Lung (tissue), 11 donors: ENCODE measurements at regions not wholly inside any gene's neighbourhood (a gene's known extent, or its start where the extent isn't known, plus 50 kb on each side); places are given as distances from the start of the nearest gene placed in this dataset.

Experiments
- ATAC-seq: fragments of 200-7000 bp; cut with Tn5 transposase; one replicate; pipeline ENCODE4 v1.9.1; 2020; ENCODE audit warnings: moderate number of reproducible peaks; ENCODE audit not compliant: insufficient read depth, low FRiP score
- DNase-seq, 3 donors: peaks; one replicate each; pipeline ENCODE4 v3.0.0-alpha.2; 2013 to 2017
- H3K27ac ChIP-seq, 2 donors: one replicate each; pipeline ENCODE4 v1.5.1; 2013; ENCODE audit warnings: mild to moderate bottlenecking in 2 of 2, moderate library complexity in 2 of 2, control low read depth in 1 of 2, inconsistent platforms in 1 of 2, low read depth in 1 of 2, low read length in 1 of 2
- H3K27me3 ChIP-seq, 3 donors: one replicate each; pipeline ENCODE4 v1.5.1; 2013; ENCODE audit warnings: low read length in 2 of 3; ENCODE audit not compliant: control insufficient read depth in 3 of 3, insufficient read depth in 3 of 3
- H3K36me3 ChIP-seq, 4 donors: one replicate each; pipeline ENCODE4 v1.5.1; 2013; ENCODE audit warnings: low read length in 4 of 4, mild to moderate bottlenecking in 1 of 4, moderate library complexity in 1 of 4; ENCODE audit not compliant: control insufficient read depth in 4 of 4, insufficient read depth in 4 of 4
- H3K4me1 ChIP-seq, 5 donors: one replicate each; pipeline ENCODE4 v1.5.1; 2013; ENCODE audit warnings: low read length in 5 of 5, mild to moderate bottlenecking in 2 of 5, moderate library complexity in 1 of 5; ENCODE audit not compliant: control insufficient read depth in 5 of 5, insufficient read depth in 5 of 5
- H3K4me3 ChIP-seq: one replicate; pipeline ENCODE4 v1.5.1; 2013; ENCODE audit warnings: mild to moderate bottlenecking, control low read depth, moderate library complexity
- H3K9ac ChIP-seq, 2 donors: one replicate each; pipeline ENCODE4 v1.5.1; 2013; ENCODE audit warnings: low read length in 2 of 2, control low read depth in 1 of 2; ENCODE audit not compliant: insufficient read depth in 1 of 2
- H3K9me3 ChIP-seq, 4 donors: one replicate each; pipeline ENCODE4 v1.5.1; 2013; ENCODE audit warnings: low read length in 3 of 4, mild to moderate bottlenecking in 1 of 4, moderate library complexity in 1 of 4; ENCODE audit not compliant: control insufficient read depth in 4 of 4, insufficient read depth in 3 of 4
- WGBS, 2 donors: extraction: QIAGEN DNeasy Blood & Tissue Kit; methylation state at CpG; one replicate each; pipeline ENCODE4 v1.1.7; 2013; 5-methylcytosine and 5-hydroxymethylcytosine counted together
- TF ChIP-seq, protein P1 (sequence below): IDR thresholded peaks from 2 replicates; pipeline ENCODE4 v1.5.1; 2012; ENCODE audit warnings: mild to moderate bottlenecking; ENCODE audit errors: control extremely low read depth, extremely low read depth
- donor health status: control.
- donor health status: control.
- donor health status: Bipolar disorder and iron deficiency.
- donor health status: healthy.
- donor health status: DM: yes; HTN: yes; CAD: no.

DNA sequence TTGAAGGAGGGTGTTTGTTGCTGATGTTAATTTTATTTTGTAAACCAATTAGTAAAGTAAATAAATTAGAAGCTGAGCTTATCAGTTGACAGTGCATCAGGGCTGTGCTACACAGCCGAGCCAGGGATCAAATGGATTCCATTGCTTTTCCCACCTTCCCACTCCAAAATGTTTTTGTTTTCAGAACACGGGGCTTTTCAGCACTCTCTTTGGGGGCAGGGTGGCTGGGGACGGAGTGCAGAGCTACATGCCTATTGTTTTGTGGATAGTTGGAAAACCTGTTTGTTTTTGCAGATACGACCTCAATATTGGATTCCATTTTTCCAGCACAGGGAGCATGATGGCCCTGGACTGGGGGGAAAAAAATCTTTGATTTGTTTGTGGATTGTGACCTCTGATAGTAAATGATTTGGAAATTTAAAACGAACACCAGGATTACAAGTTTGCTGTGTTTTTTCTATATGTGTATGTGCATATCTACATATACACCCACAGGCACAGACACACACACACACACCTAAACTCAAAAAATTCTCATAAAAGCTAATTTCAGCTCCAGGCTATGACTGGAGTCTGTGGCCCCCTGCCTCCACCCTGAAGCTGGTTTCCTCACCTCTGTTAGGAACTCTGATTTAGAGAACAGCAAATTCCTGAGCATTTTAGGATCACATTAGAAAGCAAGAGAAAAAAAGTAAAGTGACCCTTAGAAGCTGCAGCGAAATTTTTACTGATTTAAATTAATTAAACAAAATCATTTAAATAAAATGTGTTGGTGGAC, 371.7 kb upstream of the IRX2 start:
- H3K9me3 ChIP-seq = peaks cover 0 to 11% (median 0%) of the 10 kb centered on the region in 4 donors
- TF ChIP-seq, protein P1, sequence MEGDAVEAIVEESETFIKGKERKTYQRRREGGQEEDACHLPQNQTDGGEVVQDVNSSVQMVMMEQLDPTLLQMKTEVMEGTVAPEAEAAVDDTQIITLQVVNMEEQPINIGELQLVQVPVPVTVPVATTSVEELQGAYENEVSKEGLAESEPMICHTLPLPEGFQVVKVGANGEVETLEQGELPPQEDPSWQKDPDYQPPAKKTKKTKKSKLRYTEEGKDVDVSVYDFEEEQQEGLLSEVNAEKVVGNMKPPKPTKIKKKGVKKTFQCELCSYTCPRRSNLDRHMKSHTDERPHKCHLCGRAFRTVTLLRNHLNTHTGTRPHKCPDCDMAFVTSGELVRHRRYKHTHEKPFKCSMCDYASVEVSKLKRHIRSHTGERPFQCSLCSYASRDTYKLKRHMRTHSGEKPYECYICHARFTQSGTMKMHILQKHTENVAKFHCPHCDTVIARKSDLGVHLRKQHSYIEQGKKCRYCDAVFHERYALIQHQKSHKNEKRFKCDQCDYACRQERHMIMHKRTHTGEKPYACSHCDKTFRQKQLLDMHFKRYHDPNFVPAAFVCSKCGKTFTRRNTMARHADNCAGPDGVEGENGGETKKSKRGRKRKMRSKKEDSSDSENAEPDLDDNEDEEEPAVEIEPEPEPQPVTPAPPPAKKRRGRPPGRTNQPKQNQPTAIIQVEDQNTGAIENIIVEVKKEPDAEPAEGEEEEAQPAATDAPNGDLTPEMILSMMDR = no peak
- no peak for ATAC-seq
- no peak overlapping the region for H3K27ac ChIP-seq
- H3K4me1 ChIP-seq = peaks cover 0 to 9% (median 0%) of the 10 kb centered on the region in 5 donors
- H3K36me3 ChIP-seq = no peaks in the 10 kb centered on the region
- H3K4me3 ChIP-seq = no peak overlapping the region
- no peak overlapping the region for H3K9ac ChIP-seq
- H3K27me3 ChIP-seq = peaks cover 0 to 35% (median 29%) of the 10 kb centered on the region in 3 donors
- DNase-seq = no peak
- 19 to 27% methylated on average over 6 of the region's 6 CpGs for WGBS, 2 donors

GRCh38 chr5:3122216-3122615, 370.7 kb upstream of the IRX2 start:
- Histone ChIP-seq H3K4me3 (no peak overlapping the region), H3K27ac (no peak overlapping the region), H3K9me3 (peaks cover 0 to 6% (median 0%) of the 10 kb centered on the region in 4 donors), H3K36me3 (no peaks in the 10 kb centered on the region), H3K9ac (no peak overlapping the region), H3K27me3 (peaks cover 0 to 40% (median 36%) of the 10 kb centered on the region in 3 donors), H3K4me1 (peaks cover 0 to 9% (median 0%) of the 10 kb centered on the region in 5 donors)
- DNase-seq = no peak
- TF ChIP-seq, protein P1 = no peak
- WGBS, 2 donors = 39 to 42% methylated on average over 3 of the region's 3 CpGs
- ATAC-seq = no peak

DNA sequence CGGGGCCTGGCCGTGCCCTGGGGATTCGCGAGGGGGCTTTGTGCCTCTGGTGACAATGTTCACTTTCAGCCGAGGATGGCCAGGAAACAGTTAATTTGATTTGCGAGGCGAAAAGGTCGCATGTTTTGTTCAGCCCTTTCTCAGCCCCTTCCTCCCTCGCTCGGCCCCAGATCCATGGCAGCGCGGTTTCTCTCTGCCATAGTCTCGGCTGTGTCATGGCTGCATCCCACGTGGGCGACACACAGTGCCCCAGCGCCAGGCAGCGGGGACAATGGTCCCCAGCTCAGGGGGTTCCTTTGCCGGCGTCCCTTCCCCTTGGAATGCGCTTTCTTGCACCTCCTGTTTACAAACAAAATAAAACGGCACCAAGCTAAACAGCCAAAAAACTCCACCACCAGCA, 370.3 kb upstream of the IRX2 start:
- DNase-seq = no peak
- Histone ChIP-seq H3K4me1 (peaks cover 0 to 9% (median 0%) of the 10 kb centered on the region in 5 donors), H3K9ac (no peak overlapping the region), H3K36me3 (no peaks in the 10 kb centered on the region), H3K4me3 (no peak overlapping the region), H3K9me3 (peaks cover 0 to 3% (median 0%) of the 10 kb centered on the region in 4 donors), H3K27me3 (peaks cover 0 to 44% (median 40%) of the 10 kb centered on the region in 3 donors), H3K27ac (no peak overlapping the region)
- WGBS, 2 donors = 6 to 18% methylated on average over 21 of the region's 21 CpGs
- TF ChIP-seq, protein P1 = no peak
- ATAC-seq = no peak
